OCI-LY7 (cell line): ENCODE measurements at regions not wholly inside any gene's neighbourhood (a gene's known extent, or its start where the extent isn't known, plus 50 kb on each side); places are given as distances from the start of the nearest gene placed in this dataset.

Experiments
- BruUV-seq: library from RNA; stranded (reverse); fragments of 400-500 nt; replicated peaks from 2 replicates; lab custom pipeline; 2021; lab: Mats Ljungman, UMichigan
- CTCF ChIA-PET: fragments of 300-600 bp; sonication (Branson Sonifier 250); formaldehyde crosslinking; loops from one replicate; lab custom pipeline; 2022; ENCODE audit warnings: antibody characterized with exemption; ENCODE audit not compliant: unreplicated experiment; lab: Charles Lee
- POLR2A ChIA-PET: fragments of 300-600 bp; sonication (Branson Sonifier 250); formaldehyde crosslinking; loops from one replicate; lab custom pipeline; 2022; ENCODE audit warnings: antibody characterized with exemption; lab: Charles Lee
- DNase-seq: peaks from one replicate; pipeline ENCODE4 v3.0.0-alpha.2; 2015; ENCODE audit warnings: low spot score
- H2AFZ ChIP-seq: fragments of 200-600 bp; sonication (generic), shearing (Covaris generic); 2 replicates; pipeline ENCODE4 v1.6.1; 2014; ENCODE audit warnings: mild to moderate bottlenecking, antibody characterized with exemption, low read length, moderate library complexity
- H3K27ac ChIP-seq: fragments of 200-600 bp; sonication (generic); 2 replicates; pipeline ENCODE4 v1.5.1; 2014; ENCODE audit warnings: mixed run types, low read depth, mild to moderate bottlenecking, moderate library complexity, low read length, inconsistent platforms; ENCODE audit not compliant: poor library complexity, severe bottlenecking
- H3K36me3 ChIP-seq: fragments of 200-600 bp; sonication (generic); 2 replicates; pipeline ENCODE4 v1.6.1; 2014; ENCODE audit warnings: mild to moderate bottlenecking, antibody characterized with exemption, low read length, moderate library complexity, mixed read lengths; ENCODE audit not compliant: insufficient read depth
- H3K4me1 ChIP-seq: fragments of 200-600 bp; sonication (generic); 2 replicates; pipeline ENCODE4 v1.5.1; 2014; ENCODE audit warnings: mild to moderate bottlenecking, low read length; ENCODE audit not compliant: insufficient read depth, poor library complexity, severe bottlenecking
- H3K4me2 ChIP-seq: fragments of 200-600 bp; sonication (generic); 2 replicates; pipeline ENCODE4 v1.6.1; 2014; ENCODE audit warnings: mild to moderate bottlenecking, low read length
- H3K4me3 ChIP-seq: fragments of 200-600 bp; sonication (generic); 2 replicates; pipeline ENCODE4 v1.5.1; 2014; ENCODE audit warnings: mild to moderate bottlenecking, low read depth, low read length; ENCODE audit not compliant: poor library complexity, severe bottlenecking
- H3K79me2 ChIP-seq: fragments of 200-600 bp; sonication (generic); 2 replicates; pipeline ENCODE4 v1.6.1; 2016; ENCODE audit warnings: low read depth, mild to moderate bottlenecking, low read length, moderate library complexity, mixed read lengths; ENCODE audit not compliant: insufficient read depth
- H3K9me2 ChIP-seq: fragments of 200-600 bp; sonication (generic); 2 replicates; pipeline ENCODE4 v1.6.1; 2016; ENCODE audit warnings: mild to moderate bottlenecking, low read length, mixed read lengths; ENCODE audit not compliant: insufficient read depth
- H3K9me3 ChIP-seq: fragments of 200-600 bp; sonication (generic); 2 replicates; pipeline ENCODE4 v1.6.1; 2014; ENCODE audit warnings: mild to moderate bottlenecking, mixed run types, low read length, mixed read lengths
- H4K20me1 ChIP-seq: fragments of 200-600 bp; sonication (generic); 2 replicates; pipeline ENCODE4 v1.6.1; 2014; ENCODE audit warnings: mild to moderate bottlenecking, antibody characterized with exemption, low read length, moderate library complexity, mixed read lengths; ENCODE audit not compliant: insufficient read depth
- EZH2phosphoT487 ChIP-seq: fragments of 200-600 bp; sonication (generic); IDR thresholded peaks from 2 replicates; pipeline ENCODE4 v1.6.1; 2018; ENCODE audit warnings: low read depth, borderline replicate concordance, mild to moderate bottlenecking, mixed run types, antibody characterized with exemption, low read length, moderate library complexity, mixed read lengths
- intact Hi-C: fragments of 100-400 bp; cut with micrococcal nuclease; formaldehyde crosslinking; loops from one replicate; pipeline ENCODE4 v1.10.0; 2022; ENCODE audit not compliant: unreplicated experiment
- TF ChIP-seq, protein P1 (sequence below): fragments of 200-600 bp; sonication (generic); conservative IDR thresholded peaks from 2 replicates; pipeline ENCODE4 v1.5.1; 2014; ENCODE audit warnings: mild to moderate bottlenecking, antibody characterized with exemption, low read length, moderate library complexity, mixed read lengths

DNA sequence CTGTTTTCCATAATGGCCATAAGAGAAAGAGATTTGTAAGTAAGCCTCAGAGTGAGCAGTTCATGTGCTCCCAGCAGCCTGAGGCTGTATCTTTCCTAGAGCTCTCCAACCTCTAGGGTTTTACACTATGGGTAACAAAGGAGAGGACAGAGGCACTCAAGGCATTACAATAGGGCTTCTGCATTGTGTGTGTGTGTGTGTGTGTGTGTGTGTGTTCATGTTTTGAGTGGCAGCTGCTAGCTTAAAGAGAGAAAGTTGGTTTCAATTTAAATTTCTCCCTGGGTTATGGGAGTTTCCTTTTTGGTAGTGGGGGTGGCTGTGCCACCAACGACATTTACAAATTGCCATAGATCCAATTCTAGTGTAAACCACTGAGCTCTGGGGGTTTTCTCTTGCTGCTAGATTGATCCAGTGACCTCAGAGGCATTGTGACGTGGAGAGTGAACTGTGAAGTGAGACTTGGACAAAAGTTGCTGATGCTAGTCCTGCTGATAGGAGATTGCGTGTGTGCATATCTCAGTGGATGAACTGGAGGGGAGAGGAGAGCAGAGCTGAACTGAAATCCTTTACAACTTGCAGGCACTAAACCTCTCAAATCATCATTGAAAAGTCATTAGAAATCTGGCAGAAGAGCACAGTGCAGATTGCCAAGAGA is 67.2 kb upstream of the OLFM4 start:
- CTCF ChIA-PET: no interaction called here
- intact Hi-C loops: loop anchor here (10.0 kb wide), 1 partner anchor 727 kb away; no protein-coding TSS in a partner anchor
- Histone ChIP-seq H3K4me2 (no peak overlapping the region), H2AFZ (no peak overlapping the region), H3K4me3 (no peak overlapping the region), H3K4me1 (no peaks in the 10 kb centered on the region), H3K79me2 (no peaks in the 10 kb centered on the region), H3K9me3 (no peaks in the 10 kb centered on the region), H3K27ac (no peak overlapping the region), H3K9me2 (no peaks in the 10 kb centered on the region), H3K36me3 (no peaks in the 10 kb centered on the region), H4K20me1 (no peaks in the 10 kb centered on the region)
- POLR2A ChIA-PET: interaction anchor here (0.6 kb wide), 1 partner anchor 364 kb away, joined by 3 read pairs; no protein-coding TSS in a partner anchor
- DNase-seq: no peak
- no TSS peak for BruUV-seq
- no peak for TF ChIP-seq EZH2phosphoT487
- TF ChIP-seq, protein P1, sequence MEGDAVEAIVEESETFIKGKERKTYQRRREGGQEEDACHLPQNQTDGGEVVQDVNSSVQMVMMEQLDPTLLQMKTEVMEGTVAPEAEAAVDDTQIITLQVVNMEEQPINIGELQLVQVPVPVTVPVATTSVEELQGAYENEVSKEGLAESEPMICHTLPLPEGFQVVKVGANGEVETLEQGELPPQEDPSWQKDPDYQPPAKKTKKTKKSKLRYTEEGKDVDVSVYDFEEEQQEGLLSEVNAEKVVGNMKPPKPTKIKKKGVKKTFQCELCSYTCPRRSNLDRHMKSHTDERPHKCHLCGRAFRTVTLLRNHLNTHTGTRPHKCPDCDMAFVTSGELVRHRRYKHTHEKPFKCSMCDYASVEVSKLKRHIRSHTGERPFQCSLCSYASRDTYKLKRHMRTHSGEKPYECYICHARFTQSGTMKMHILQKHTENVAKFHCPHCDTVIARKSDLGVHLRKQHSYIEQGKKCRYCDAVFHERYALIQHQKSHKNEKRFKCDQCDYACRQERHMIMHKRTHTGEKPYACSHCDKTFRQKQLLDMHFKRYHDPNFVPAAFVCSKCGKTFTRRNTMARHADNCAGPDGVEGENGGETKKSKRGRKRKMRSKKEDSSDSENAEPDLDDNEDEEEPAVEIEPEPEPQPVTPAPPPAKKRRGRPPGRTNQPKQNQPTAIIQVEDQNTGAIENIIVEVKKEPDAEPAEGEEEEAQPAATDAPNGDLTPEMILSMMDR: no peak

DNA sequence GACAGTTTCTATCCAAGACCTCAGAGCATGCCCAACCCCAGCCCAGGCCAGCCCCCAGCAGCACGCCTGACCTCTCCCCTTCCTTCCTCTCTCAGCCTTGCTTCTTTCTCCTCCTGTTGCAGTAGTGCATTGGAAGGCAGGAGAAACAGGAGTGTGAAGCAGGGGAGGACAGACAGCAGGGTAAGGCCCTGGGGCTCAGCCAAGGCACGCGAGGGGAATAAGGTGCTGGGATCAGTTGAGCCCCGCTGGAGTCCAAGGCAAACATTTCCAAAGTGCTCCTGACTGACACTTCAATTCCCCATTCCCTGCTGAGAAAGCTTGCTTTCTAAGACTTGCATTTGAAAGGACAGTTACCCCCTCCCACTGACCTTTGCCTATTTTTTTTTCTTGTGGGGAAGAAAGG is 73.1 kb upstream of the OLFM4 start:
- intact Hi-C loops: no loop called here
- CTCF ChIA-PET: interaction anchor here (1.9 kb wide), 1 partner anchor 12 kb away, joined by 6 read pairs; no protein-coding TSS in a partner anchor
- H3K79me2 ChIP-seq: no peaks in the 10 kb centered on the region
- no TSS peak for BruUV-seq
- H3K4me1 ChIP-seq: no peaks in the 10 kb centered on the region
- TF ChIP-seq, protein P1: no peak
- TF ChIP-seq EZH2phosphoT487: no peak
- DNase-seq: no peak
- POLR2A ChIA-PET: no interaction called here
- no peaks in the 10 kb centered on the region for H4K20me1 ChIP-seq
- H3K9me2 ChIP-seq: no peaks in the 10 kb centered on the region
- H3K4me2 ChIP-seq: no peak overlapping the region
- no peak overlapping the region for H2AFZ ChIP-seq
- no peak overlapping the region for H3K27ac ChIP-seq
- no peaks in the 10 kb centered on the region for H3K36me3 ChIP-seq
- H3K4me3 ChIP-seq: no peak overlapping the region
- H3K9me3 ChIP-seq: no peaks in the 10 kb centered on the region

DNA sequence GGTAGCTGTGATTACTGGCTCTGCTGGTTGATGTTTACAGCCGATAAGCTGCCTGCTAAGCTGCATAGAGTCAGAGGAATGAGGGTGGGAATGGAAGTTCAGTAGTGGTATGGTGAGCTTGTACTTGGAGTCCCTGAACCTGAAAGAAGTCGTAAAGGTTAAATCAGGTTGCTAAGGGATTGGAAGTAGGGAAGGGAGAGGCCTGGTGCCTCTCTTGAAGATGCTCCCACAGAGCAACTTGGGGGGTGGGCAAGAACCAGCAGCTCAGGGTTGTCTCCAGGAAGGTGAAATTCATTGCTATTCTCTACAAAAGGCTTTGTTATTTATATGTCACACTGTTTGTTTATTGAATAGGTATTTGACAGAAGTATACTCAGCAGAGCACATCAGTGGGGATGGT is 73.8 kb upstream of the OLFM4 start:
- Histone ChIP-seq H4K20me1 (no peaks in the 10 kb centered on the region), H3K4me2 (no peak overlapping the region), H3K9me2 (no peaks in the 10 kb centered on the region), H3K79me2 (no peaks in the 10 kb centered on the region), H3K9me3 (no peaks in the 10 kb centered on the region), H3K4me1 (no peaks in the 10 kb centered on the region), H2AFZ (no peak overlapping the region), H3K27ac (no peak overlapping the region), H3K36me3 (no peaks in the 10 kb centered on the region), H3K4me3 (no peak overlapping the region)
- ChIA-PET POLR2A (no interaction called here), CTCF (interaction anchor here (1.9 kb wide), 1 partner anchor 13 kb away, joined by 6 read pairs; no protein-coding TSS in a partner anchor)
- intact Hi-C loops: no loop called here
- TF ChIP-seq, protein P1: no peak
- no peak for TF ChIP-seq EZH2phosphoT487
- DNase-seq: no peak
- no TSS peak for BruUV-seq
